Suprapubic skin (tissue), 3 donors: ENCODE measurements at regions not wholly inside any gene's neighbourhood (a gene's known extent, or its start where the extent isn't known, plus 50 kb on each side); places are given as distances from the start of the nearest gene placed in this dataset.

ENCODE experiments used
- CTCF ChIP-seq, 2 donors: fragments of 200-600 bp in 1 of 2; fragments of 450-650 bp in 1 of 2; sonication (generic) in 1 of 2; IDR thresholded peaks; one replicate each; pipeline ENCODE4 v1.5.1; 2016 to 2019; ENCODE audit warnings: antibody characterized with exemption in 2 of 2, mild to moderate bottlenecking in 1 of 2, moderate library complexity in 1 of 2
- POLR2A ChIP-seq, 2 donors: fragments of 450-650 bp; IDR thresholded peaks; one replicate each; pipeline ENCODE4 v1.6.1; 2017; ENCODE audit warnings: antibody characterized with exemption in 2 of 2, mild to moderate bottlenecking in 2 of 2, moderate library complexity in 2 of 2

GRCh38 chr2:138962686-138963085 is 182.5 kb upstream of the NXPH2 start:
- TF ChIP-seq CTCF (IDR thresholded peaks at IDR 0.05) = no peak
- no peak for TF ChIP-seq POLR2A (IDR thresholded peaks at IDR 0.05)
